Smooth muscle cell (in vitro differentiated cells): ENCODE measurements at regions not wholly inside any gene's neighbourhood (a gene's known extent, or its start where the extent isn't known, plus 50 kb on each side); places are given as distances from the start of the nearest gene placed in this dataset.

ENCODE experiments used
- DNase-seq: peaks from one replicate; lab custom pipeline; 2025; ENCODE audit not compliant: unreplicated experiment; lab: John Stamatoyannopoulos, UW
- H2AFZ ChIP-seq: fragments of 200-600 bp; sonication (generic); 2 replicates; pipeline ENCODE4 v1.6.0; 2016; ENCODE audit warnings: antibody characterized with exemption, low read depth, mild to moderate bottlenecking
- H3F3A ChIP-seq: fragments of 200-600 bp; sonication (generic); 2 replicates; pipeline ENCODE4 v1.6.0; 2017; ENCODE audit warnings: antibody characterized with exemption, low read depth
- H3K27ac ChIP-seq: fragments of 200-600 bp; sonication (generic); 2 replicates; pipeline ENCODE4 v1.5.1; 2016; ENCODE audit warnings: low read depth, mild to moderate bottlenecking
- H3K27me3 ChIP-seq: fragments of 200-600 bp; sonication (generic); 2 replicates; pipeline ENCODE4 v1.6.1; 2016; ENCODE audit warnings: low read depth, mild to moderate bottlenecking
- H3K36me3 ChIP-seq: fragments of 200-600 bp; sonication (generic); 2 replicates; pipeline ENCODE4 v1.5.1; 2016; ENCODE audit warnings: low read depth
- H3K4me1 ChIP-seq: fragments of 200-600 bp; sonication (generic); 2 replicates; pipeline ENCODE4 v1.5.1; 2016; ENCODE audit warnings: low read depth
- H3K4me2 ChIP-seq: fragments of 200-600 bp; sonication (generic); 2 replicates; pipeline ENCODE4 v1.6.0; 2016; ENCODE audit warnings: mild to moderate bottlenecking
- H3K4me3 ChIP-seq: fragments of 200-600 bp; sonication (generic); 2 replicates; pipeline ENCODE4 v1.5.1; 2016; ENCODE audit warnings: mild to moderate bottlenecking
- H3K79me2 ChIP-seq: fragments of 200-600 bp; sonication (generic); 2 replicates; pipeline ENCODE4 v1.6.0; 2016; ENCODE audit warnings: low read depth, mild to moderate bottlenecking
- H3K9ac ChIP-seq: fragments of 200-600 bp; sonication (generic); 2 replicates; pipeline ENCODE4 v1.6.0; 2016; ENCODE audit warnings: low read depth
- H3K9me3 ChIP-seq: fragments of 200-600 bp; sonication (generic); replicated peaks from 2 replicates; pipeline ENCODE4 v1.5.1; 2016; ENCODE audit warnings: low read depth
- H4K20me1 ChIP-seq: fragments of 200-600 bp; sonication (generic); 2 replicates; pipeline ENCODE4 v1.6.0; 2016; ENCODE audit warnings: low read depth
- CTCF ChIP-seq: fragments of 200-600 bp; sonication (generic); IDR thresholded peaks from 2 replicates; pipeline ENCODE4 v1.5.1; 2017; ENCODE audit warnings: borderline replicate concordance, mild to moderate bottlenecking, antibody characterized with exemption; ENCODE audit not compliant: insufficient read depth, poor library complexity, severe bottlenecking
- WGBS: methylation state at CpG from one replicate; pipeline ENCODE4 v1.1.7; 2016; ENCODE audit warnings: low lambda C conversion rate; 5-methylcytosine and 5-hydroxymethylcytosine counted together

GRCh38 chr4:67397031-67397430 is 148.3 kb downstream of the CENPC start:
- 79% methylated on average over 5 of the region's 5 CpGs for WGBS
- no peak for DNase-seq
- Histone ChIP-seq H3K79me2 (no peaks in the 10 kb centered on the region), H3F3A (no peaks in the 10 kb centered on the region), H3K27me3 (no peaks in the 10 kb centered on the region), H3K4me3 (no peak overlapping the region), H3K27ac (no peak overlapping the region), H4K20me1 (no peaks in the 10 kb centered on the region), H3K4me2 (no peak overlapping the region), H3K9me3 (no peaks in the 10 kb centered on the region), H2AFZ (no peak overlapping the region), H3K4me1 (no peaks in the 10 kb centered on the region), H3K36me3 (no peaks in the 10 kb centered on the region), H3K9ac (no peak overlapping the region)
- TF ChIP-seq CTCF = no peak

- no peak overlapping the region for H3K4me2 ChIP-seq
- H3F3A ChIP-seq = no peaks in the 10 kb centered on the region
- no peak for TF ChIP-seq CTCF
- H3K4me3 ChIP-seq = no peak overlapping the region
- no peaks in the 10 kb centered on the region for H3K79me2 ChIP-seq
- H2AFZ ChIP-seq = no peak overlapping the region
- H4K20me1 ChIP-seq = no peaks in the 10 kb centered on the region
- H3K9ac ChIP-seq = no peak overlapping the region
- no peaks in the 10 kb centered on the region for H3K9me3 ChIP-seq
- H3K4me1 ChIP-seq = no peaks in the 10 kb centered on the region
- no peaks in the 10 kb centered on the region for H3K27me3 ChIP-seq
- no peak overlapping the region for H3K27ac ChIP-seq
- no peaks in the 10 kb centered on the region for H3K36me3 ChIP-seq
- WGBS = 97% methylated on average over 2 of the region's 2 CpGs
- no peak for DNase-seq
Measured at GRCh38 chr4:67396008-67396407, 149.3 kb downstream of the CENPC start.

GRCh38 chr4:67394879-67395278 is 150.4 kb downstream of the CENPC start:
- 76% methylated on average over 3 of the region's 3 CpGs for WGBS
- DNase-seq = no peak
- Histone ChIP-seq H3K4me1 (no peaks in the 10 kb centered on the region), H3K79me2 (no peaks in the 10 kb centered on the region), H3K4me2 (no peak overlapping the region), H2AFZ (no peak overlapping the region), H3K36me3 (no peaks in the 10 kb centered on the region), H3K27ac (no peak overlapping the region), H3K4me3 (no peak overlapping the region), H4K20me1 (no peaks in the 10 kb centered on the region), H3K9me3 (no peaks in the 10 kb centered on the region), H3F3A (no peaks in the 10 kb centered on the region), H3K9ac (no peak overlapping the region), H3K27me3 (no peaks in the 10 kb centered on the region)
- TF ChIP-seq CTCF = no peak

- Histone ChIP-seq H3K4me2 (no peak overlapping the region), H3K9ac (no peak overlapping the region), H3K27me3 (no peaks in the 10 kb centered on the region), H3K36me3 (no peaks in the 10 kb centered on the region), H2AFZ (no peak overlapping the region), H3F3A (no peaks in the 10 kb centered on the region), H3K4me1 (no peaks in the 10 kb centered on the region), H3K79me2 (no peaks in the 10 kb centered on the region), H3K9me3 (no peaks in the 10 kb centered on the region), H4K20me1 (no peaks in the 10 kb centered on the region), H3K27ac (no peak overlapping the region), H3K4me3 (no peak overlapping the region)
- DNase-seq = no peak
- peak; percentile 87 for TF ChIP-seq CTCF
- 64% methylated on average over 3 of the region's 3 CpGs for WGBS
Measured at GRCh38 chr4:67393699-67394281, 151.5 kb downstream of the CENPC start.
